HepG2 (cell line): ENCODE measurements at regions not wholly inside any gene's neighbourhood (a gene's known extent, or its start where the extent isn't known, plus 50 kb on each side); places are given as distances from the start of the nearest gene placed in this dataset.

Source experiments
- ATAC-seq: fragments of 200-7000 bp; cut with Tn5 transposase; 3 replicates; pipeline ENCODE4 v1.9.1; 2020; ENCODE audit warnings: mild to moderate bottlenecking, moderate library complexity
- BruUV-seq: library from RNA; stranded (reverse); fragments of 400-500 nt; replicated peaks from 2 replicates; lab custom pipeline; 2021; lab: Mats Ljungman, UMichigan
- CTCF ChIA-PET: fragments of 300-600 bp; formaldehyde crosslinking; extraction: SDS; loops from one replicate; lab custom pipeline; 2021; ENCODE audit warnings: low total read pairs, inconsistent platforms, low intra/inter-chr PET ratio; lab: Yijun Ruan, JAX
- POLR2A ChIA-PET: fragments of 350-600 bp; sonication (Branson Sonifier 250); formaldehyde crosslinking; loops from one replicate; lab custom pipeline; 2020; ENCODE audit warnings: antibody characterized with exemption, inconsistent platforms; lab: Yijun Ruan, JAX
- DNase-seq: peaks from one replicate; pipeline ENCODE4 v3.0.0-alpha.2; 2015; ENCODE audit warnings: low spot score
- FAIRE-seq: peaks from 3 replicates; lab custom pipeline; 2011; peaks lifted over from hg19 to GRCh38; lab: Jason Lieb, UNC
- H2AFZ ChIP-seq: one replicate; pipeline ENCODE4 v1.6.1; 2011; ENCODE audit warnings: low read length, inconsistent platforms
- H3K27ac ChIP-seq: fragments of 300-600 bp; 3 replicates; pipeline ENCODE4 v1.8.0; 2011; ENCODE audit warnings: mixed run types, mild to moderate bottlenecking, mixed read lengths, low read length, inconsistent platforms; ENCODE audit not compliant: insufficient read depth; ENCODE audit errors: extremely low read length
- H3K27me3 ChIP-seq, 2 experiments: fragments of 200-600 bp in 1 of 2; 2 replicates in 1 of 2; 3 replicates in 1 of 2; pipeline versions ENCODE4 v1.6.0 to v1.8.0; 2011; ENCODE audit warnings: low read length in 2 of 2, mild to moderate bottlenecking in 2 of 2, moderate library complexity in 2 of 2, inconsistent platforms in 1 of 2; ENCODE audit not compliant: insufficient read depth in 2 of 2, control insufficient read depth in 1 of 2
- H3K36me3 ChIP-seq, 2 experiments: fragments of 200-600 bp in 1 of 2; replicated peaks in 1 of 2; 2 replicates in 1 of 2; 3 replicates in 1 of 2; pipeline versions ENCODE4 v1.5.1 to v1.8.0; 2011; ENCODE audit warnings: low read length in 2 of 2, inconsistent platforms in 1 of 2; ENCODE audit not compliant: insufficient read depth in 2 of 2, control insufficient read depth in 1 of 2
- H3K4me1 ChIP-seq: 2 replicates; pipeline ENCODE4 v1.5.1; 2012; ENCODE audit warnings: low read length, inconsistent platforms; ENCODE audit not compliant: insufficient read depth
- H3K4me2 ChIP-seq: 2 replicates; pipeline ENCODE4 v1.6.0; 2011; ENCODE audit warnings: low read depth, low read length, inconsistent platforms
- H3K4me3 ChIP-seq, 3 experiments: fragments of 200-600 bp in 1 of 3; sonication (generic), shearing (Covaris generic) in 1 of 3; replicated peaks in 1 of 3; 2 replicates each; pipeline ENCODE4 v1.5.1; 2011 to 2016; ENCODE audit warnings: low read length in 3 of 3, inconsistent platforms in 2 of 3, low read depth in 2 of 3, mild to moderate bottlenecking in 2 of 3, control low read depth in 1 of 3, mixed read lengths in 1 of 3; ENCODE audit not compliant: insufficient read depth in 1 of 3
- H3K79me2 ChIP-seq: one replicate; pipeline ENCODE4 v1.6.1; 2011; ENCODE audit warnings: low read length, inconsistent platforms; ENCODE audit not compliant: insufficient read depth
- H3K9ac ChIP-seq: 2 replicates; pipeline ENCODE4 v1.6.0; 2011; ENCODE audit warnings: mild to moderate bottlenecking, low read depth, low read length, inconsistent platforms; ENCODE audit not compliant: insufficient read depth
- H3K9me3 ChIP-seq: 2 replicates; pipeline ENCODE4 v1.5.1; 2012; ENCODE audit warnings: mild to moderate bottlenecking, low read length
- H4K20me1 ChIP-seq: 2 replicates; pipeline ENCODE4 v1.6.0; 2011; ENCODE audit warnings: inconsistent platforms, mild to moderate bottlenecking, low read length, moderate library complexity; ENCODE audit not compliant: insufficient read depth
- ARHGAP35 ChIP-seq: sonication (generic); formaldehyde crosslinking; IDR thresholded peaks from 2 replicates; pipeline ENCODE4 v1.9.0; 2022; ENCODE audit warnings: mild to moderate bottlenecking, inconsistent platforms, moderate library complexity, missing genetic modification reagents, borderline replicate concordance
- GMEB1 ChIP-seq: sonication (generic); formaldehyde crosslinking; IDR thresholded peaks from 2 replicates; pipeline ENCODE4 v1.5.1; 2020; ENCODE audit warnings: missing genetic modification reagents, mild to moderate bottlenecking, borderline replicate concordance
- GRHL1 ChIP-seq: sonication (generic); formaldehyde crosslinking; conservative IDR thresholded peaks from 2 replicates; pipeline ENCODE4 v1.8.0; 2022; ENCODE audit warnings: missing genetic modification reagents
- HES4 ChIP-seq: sonication (generic); formaldehyde crosslinking; IDR thresholded peaks from 2 replicates; pipeline ENCODE4 v1.9.0; 2021; ENCODE audit warnings: mild to moderate bottlenecking, missing genetic modification reagents, borderline replicate concordance
- HNF4G ChIP-seq, 2 experiments: sonication (generic) in 1 of 2; formaldehyde crosslinking in 1 of 2; IDR thresholded peaks; 2 replicates each; pipeline versions ENCODE4 v1.4.0 to v1.6.1; 2011 to 2020; ENCODE audit warnings: borderline replicate concordance in 2 of 2, low read depth in 2 of 2, mild to moderate bottlenecking in 2 of 2, low read length in 1 of 2, missing genetic modification reagents in 1 of 2, moderate library complexity in 1 of 2
- IRF1 ChIP-seq: sonication (generic); formaldehyde crosslinking; IDR thresholded peaks from 2 replicates; pipeline ENCODE4 v1.4.0; 2020; ENCODE audit warnings: low read depth, mild to moderate bottlenecking, missing genetic modification reagents
- NFRKB ChIP-seq: fragments of 450-650 bp; IDR thresholded peaks from 2 replicates; pipeline ENCODE4 v1.6.1; 2017
- PHF20 ChIP-seq: sonication (generic); formaldehyde crosslinking; IDR thresholded peaks from 2 replicates; pipeline ENCODE4 v1.5.0; 2020; ENCODE audit warnings: mild to moderate bottlenecking, missing genetic modification reagents
- PLSCR1 ChIP-seq: sonication (generic); formaldehyde crosslinking; IDR thresholded peaks from 2 replicates; pipeline ENCODE4 v1.5.0; 2020; ENCODE audit warnings: missing genetic modification reagents, mild to moderate bottlenecking, borderline replicate concordance
- RBAK ChIP-seq: sonication (generic); formaldehyde crosslinking; IDR thresholded peaks from 2 replicates; pipeline ENCODE4 v1.5.1; 2020; ENCODE audit warnings: mild to moderate bottlenecking, missing genetic modification reagents
- RFX1 ChIP-seq: fragments of 450-650 bp; IDR thresholded peaks from 2 replicates; pipeline ENCODE4 v1.6.1; 2017
- SMYD3 ChIP-seq: sonication (generic); formaldehyde crosslinking; IDR thresholded peaks from 2 replicates; pipeline ENCODE4 v1.8.1; 2023; ENCODE audit warnings: mild to moderate bottlenecking, missing genetic modification reagents
- WIZ ChIP-seq: sonication (generic); formaldehyde crosslinking; IDR thresholded peaks from 2 replicates; pipeline ENCODE4 v1.5.1; 2020; ENCODE audit warnings: mild to moderate bottlenecking, missing genetic modification reagents
- ZBTB34 ChIP-seq: sonication (generic); formaldehyde crosslinking; IDR thresholded peaks from 2 replicates; pipeline ENCODE4 v1.8.0; 2022; ENCODE audit warnings: mild to moderate bottlenecking, missing genetic modification reagents
- ZFYVE20 ChIP-seq: sonication (generic); formaldehyde crosslinking; IDR thresholded peaks from 2 replicates; pipeline ENCODE4 v1.8.0; 2023; ENCODE audit warnings: low read depth, mild to moderate bottlenecking, moderate library complexity, missing genetic modification reagents, borderline replicate concordance
- ZNF383 ChIP-seq: sonication (generic); formaldehyde crosslinking; IDR thresholded peaks from 2 replicates; pipeline ENCODE4 v1.4.0; 2020; ENCODE audit warnings: missing genetic modification reagents, mild to moderate bottlenecking, borderline replicate concordance
- ZNF441 ChIP-seq: sonication (generic); formaldehyde crosslinking; IDR thresholded peaks from 2 replicates; pipeline ENCODE4 v1.7.0; 2021; ENCODE audit warnings: missing genetic modification reagents, borderline replicate concordance
- ZNF639 ChIP-seq: conservative IDR thresholded peaks from 2 replicates; pipeline ENCODE4 v1.6.1; 2018; ENCODE audit warnings: missing genetic modification reagents
- in situ Hi-C: cut with HindIII; loops from 2 replicates; pipeline ENCODE4 v1.10.0; 2017; ENCODE audit warnings: low pct_unique_long_range_greater_than_20kb; ENCODE audit not compliant: extremely low pct_ligation_motif_present
- intact Hi-C: fragments of 100-400 bp; cut with micrococcal nuclease; formaldehyde crosslinking; loops from one replicate; pipeline ENCODE4 v1.10.0; 2022; ENCODE audit not compliant: unreplicated experiment

- Histone ChIP-seq H2AFZ (no peak overlapping the region), H3K27ac (no peak overlapping the region), H3K4me3 (no peak overlapping the region), H3K4me1 (no peaks in the 10 kb centered on the region), H3K4me2 (no peak overlapping the region), H3K36me3 (no peaks in the 10 kb centered on the region), H4K20me1 (no peaks in the 10 kb centered on the region), H3K79me2 (no peaks in the 10 kb centered on the region), H3K9me3 (no peaks in the 10 kb centered on the region), H3K27me3 (no peaks in the 10 kb centered on the region), H3K9ac (no peak overlapping the region)
- DNase-seq (no peak), ATAC-seq (no peak), FAIRE-seq (no peak)
- ChIA-PET CTCF (no interaction called here), POLR2A (no interaction called here)
- in situ Hi-C loops = no loop called here
- intact Hi-C loops = no loop called here
- no TSS peak for BruUV-seq
- no peak for TF ChIP-seq PLSCR1
- no peak for TF ChIP-seq RBAK (CRISPR knock-in tag)
- TF ChIP-seq SMYD3 (CRISPR knock-in tag) = no peak
- TF ChIP-seq ARHGAP35 (CRISPR knock-in tag) = no peak
- no peak for TF ChIP-seq PHF20 (CRISPR knock-in tag)
- TF ChIP-seq ZFYVE20 (CRISPR knock-in tag) = no peak
- no peak for TF ChIP-seq IRF1
- no peak for TF ChIP-seq ZNF383 (CRISPR knock-in tag)
- no peak for TF ChIP-seq GMEB1
- no peak for TF ChIP-seq NFRKB
- no peak for TF ChIP-seq ZBTB34
- no peak for TF ChIP-seq ZNF441
- no peak for TF ChIP-seq ZNF639
- TF ChIP-seq GRHL1 (CRISPR knock-in tag) = no peak
- no peak for TF ChIP-seq RFX1
- no peak for TF ChIP-seq HES4 (CRISPR knock-in tag)
- no peak for TF ChIP-seq HNF4G (IDR thresholded peaks at IDR 0.05; ENCODE audit: borderline replicate concordance, low read depth, low read length)
- TF ChIP-seq HNF4G (CRISPR knock-in tag; IDR thresholded peaks at IDR 0.05; ENCODE audit: borderline replicate concordance, low read depth) = no peak
- TF ChIP-seq WIZ = no peak
These were observed 626.8 kb upstream of the ZEB2 start for GRCh38 chr2:145146691-145147090.
